MM.1S (cell line): ENCODE measurements at regions not wholly inside any gene's neighbourhood (a gene's known extent, or its start where the extent isn't known, plus 50 kb on each side); places are given as distances from the start of the nearest gene placed in this dataset.

Experiments used
- DNase-seq: peaks from one replicate; pipeline ENCODE4 v3.0.0-alpha.2; 2015
- H2AFZ ChIP-seq: fragments of 300-600 bp; sonication (generic); 2 replicates; pipeline ENCODE4 v1.6.0; 2016; ENCODE audit warnings: antibody characterized with exemption, low read length
- H3F3A ChIP-seq: fragments of 300-600 bp; sonication (generic); 2 replicates; pipeline ENCODE4 v1.6.1; 2016; ENCODE audit warnings: mild to moderate bottlenecking, antibody characterized with exemption, low read length, moderate library complexity, mixed read lengths; ENCODE audit not compliant: insufficient read depth
- H3K27ac ChIP-seq: fragments of 300-600 bp; sonication (generic); 2 replicates; pipeline ENCODE4 v1.5.1; 2016; ENCODE audit warnings: mild to moderate bottlenecking, low read length
- H3K27me3 ChIP-seq: fragments of 300-600 bp; sonication (generic); replicated peaks from 2 replicates; pipeline ENCODE4 v1.6.0; 2016; ENCODE audit warnings: low read length; ENCODE audit not compliant: insufficient read depth
- H3K36me3 ChIP-seq: fragments of 300-600 bp; sonication (generic); replicated peaks from 2 replicates; pipeline ENCODE4 v1.6.1; 2016; ENCODE audit warnings: mild to moderate bottlenecking, low read length, mixed read lengths; ENCODE audit not compliant: insufficient read depth
- H3K4me1 ChIP-seq: fragments of 300-600 bp; sonication (generic); 2 replicates; pipeline ENCODE4 v1.6.1; 2016; ENCODE audit warnings: low read length, mixed read lengths
- H3K4me2 ChIP-seq: fragments of 300-600 bp; sonication (generic); 2 replicates; pipeline ENCODE4 v1.6.0; 2016; ENCODE audit warnings: low read depth, low read length
- H3K4me3 ChIP-seq: fragments of 300-600 bp; sonication (generic); 2 replicates; pipeline ENCODE4 v1.5.1; 2016; ENCODE audit warnings: low read length, mixed read lengths
- H3K79me2 ChIP-seq: fragments of 300-600 bp; sonication (generic); 2 replicates; pipeline ENCODE4 v1.6.1; 2016; ENCODE audit warnings: mixed run types, low read length, mixed read lengths
- H3K9ac ChIP-seq: fragments of 300-600 bp; sonication (generic); 2 replicates; pipeline ENCODE4 v1.6.1; 2016; ENCODE audit warnings: low read length, mixed read lengths
- H3K9me2 ChIP-seq: fragments of 300-600 bp; sonication (generic); replicated peaks from 2 replicates; pipeline ENCODE4 v1.6.1; 2016; ENCODE audit warnings: mild to moderate bottlenecking, low read length, mixed read lengths; ENCODE audit not compliant: insufficient read depth
- H3K9me3 ChIP-seq: fragments of 300-600 bp; sonication (generic); replicated peaks from 2 replicates; pipeline ENCODE4 v1.6.1; 2016; ENCODE audit warnings: mild to moderate bottlenecking, low read length, mixed read lengths; ENCODE audit not compliant: insufficient read depth
- H4K20me1 ChIP-seq: fragments of 300-600 bp; sonication (generic); 2 replicates; pipeline ENCODE4 v1.6.1; 2016; ENCODE audit warnings: mild to moderate bottlenecking, low read length, moderate library complexity, mixed read lengths; ENCODE audit not compliant: insufficient read depth
- EZH2 ChIP-seq: fragments of 300-600 bp; sonication (generic); optimal IDR thresholded peaks from 2 replicates; pipeline ENCODE3; 2017; ENCODE audit warnings: low read depth, mild to moderate bottlenecking, antibody characterized with exemption, low read length, mixed read lengths
- EZH2phosphoT487 ChIP-seq: fragments of 300-600 bp; sonication (generic); IDR thresholded peaks from 2 replicates; pipeline ENCODE4 v1.6.1; 2018; ENCODE audit warnings: antibody characterized with exemption, low read length
- TF ChIP-seq, protein P1 (sequence below): fragments of 300-600 bp; sonication (generic); IDR thresholded peaks from 2 replicates; pipeline ENCODE4 v1.5.1; 2016; ENCODE audit warnings: antibody characterized with exemption, low read length, mixed read lengths

DNA sequence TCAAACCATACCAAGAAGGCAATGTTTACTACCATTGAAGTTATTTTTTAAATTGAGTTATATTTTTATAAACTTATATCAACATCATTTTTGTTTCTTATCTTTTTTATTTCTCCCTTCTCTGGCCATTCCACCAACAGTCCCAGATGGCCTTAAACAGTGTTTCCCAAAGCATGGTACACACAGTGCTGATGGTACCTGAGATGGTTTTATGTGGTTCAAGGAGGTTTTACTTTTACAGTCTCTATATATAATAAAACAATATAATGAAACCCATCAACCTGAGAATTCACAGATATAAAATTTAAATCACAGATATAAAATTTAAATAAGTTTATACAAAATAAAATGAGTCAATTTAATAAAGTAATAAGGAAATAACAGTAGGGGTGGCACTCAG lies 65.1 kb upstream of the MSTN start:
- H4K20me1 ChIP-seq, result no peaks in the 10 kb centered on the region
- H3K27ac ChIP-seq, result no peak overlapping the region
- no peak overlapping the region for H3K9ac ChIP-seq
- no peaks in the 10 kb centered on the region for H3F3A ChIP-seq
- H3K4me1 ChIP-seq, result no peaks in the 10 kb centered on the region
- H3K9me3 ChIP-seq, result no peaks in the 10 kb centered on the region
- TF ChIP-seq EZH2, result no peak
- TF ChIP-seq, protein P1, sequence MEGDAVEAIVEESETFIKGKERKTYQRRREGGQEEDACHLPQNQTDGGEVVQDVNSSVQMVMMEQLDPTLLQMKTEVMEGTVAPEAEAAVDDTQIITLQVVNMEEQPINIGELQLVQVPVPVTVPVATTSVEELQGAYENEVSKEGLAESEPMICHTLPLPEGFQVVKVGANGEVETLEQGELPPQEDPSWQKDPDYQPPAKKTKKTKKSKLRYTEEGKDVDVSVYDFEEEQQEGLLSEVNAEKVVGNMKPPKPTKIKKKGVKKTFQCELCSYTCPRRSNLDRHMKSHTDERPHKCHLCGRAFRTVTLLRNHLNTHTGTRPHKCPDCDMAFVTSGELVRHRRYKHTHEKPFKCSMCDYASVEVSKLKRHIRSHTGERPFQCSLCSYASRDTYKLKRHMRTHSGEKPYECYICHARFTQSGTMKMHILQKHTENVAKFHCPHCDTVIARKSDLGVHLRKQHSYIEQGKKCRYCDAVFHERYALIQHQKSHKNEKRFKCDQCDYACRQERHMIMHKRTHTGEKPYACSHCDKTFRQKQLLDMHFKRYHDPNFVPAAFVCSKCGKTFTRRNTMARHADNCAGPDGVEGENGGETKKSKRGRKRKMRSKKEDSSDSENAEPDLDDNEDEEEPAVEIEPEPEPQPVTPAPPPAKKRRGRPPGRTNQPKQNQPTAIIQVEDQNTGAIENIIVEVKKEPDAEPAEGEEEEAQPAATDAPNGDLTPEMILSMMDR, result no peak
- TF ChIP-seq EZH2phosphoT487, result no peak
- H3K36me3 ChIP-seq, result no peaks in the 10 kb centered on the region
- no peak for DNase-seq
- no peaks in the 10 kb centered on the region for H3K9me2 ChIP-seq
- H2AFZ ChIP-seq, result no peak overlapping the region
- no peak overlapping the region for H3K4me2 ChIP-seq
- no peak overlapping the region for H3K4me3 ChIP-seq
- no peaks in the 10 kb centered on the region for H3K79me2 ChIP-seq
- H3K27me3 ChIP-seq, result no peaks in the 10 kb centered on the region

DNA sequence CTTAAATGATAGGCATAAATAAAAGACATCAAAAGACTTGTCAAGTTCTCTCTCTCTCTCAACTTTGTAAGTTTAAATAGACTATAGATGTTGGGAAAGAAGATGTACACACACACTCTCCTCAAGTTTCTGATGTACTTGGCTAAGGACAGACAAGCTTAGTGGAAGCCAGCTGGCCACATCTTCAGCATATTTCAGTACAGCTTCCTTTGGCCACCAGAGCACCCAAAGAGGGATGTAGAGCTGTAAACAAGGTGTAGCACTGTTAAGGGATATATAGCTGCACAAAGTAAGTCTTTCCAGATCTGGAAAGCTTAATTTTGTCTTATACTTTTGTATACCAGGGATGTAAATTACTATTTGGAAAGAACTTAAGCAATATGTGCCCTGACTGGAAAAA lies 64.3 kb upstream of the MSTN start:
- H3K9ac ChIP-seq, result no peak overlapping the region
- H3K27ac ChIP-seq, result no peak overlapping the region
- no peak overlapping the region for H3K4me3 ChIP-seq
- no peaks in the 10 kb centered on the region for H4K20me1 ChIP-seq
- no peaks in the 10 kb centered on the region; the same call in 1 of the 2 replicates for H3K4me1 ChIP-seq
- TF ChIP-seq, protein P1, result no peak
- no peak for TF ChIP-seq EZH2
- TF ChIP-seq EZH2phosphoT487, result no peak
- H3K79me2 ChIP-seq, result no peaks in the 10 kb centered on the region
- no peaks in the 10 kb centered on the region for H3K27me3 ChIP-seq
- H2AFZ ChIP-seq, result no peak overlapping the region
- no peaks in the 10 kb centered on the region for H3K36me3 ChIP-seq
- no peaks in the 10 kb centered on the region for H3F3A ChIP-seq
- no peaks in the 10 kb centered on the region for H3K9me2 ChIP-seq
- no peak overlapping the region for H3K4me2 ChIP-seq
- H3K9me3 ChIP-seq, result no peaks in the 10 kb centered on the region
- no peak for DNase-seq

DNA sequence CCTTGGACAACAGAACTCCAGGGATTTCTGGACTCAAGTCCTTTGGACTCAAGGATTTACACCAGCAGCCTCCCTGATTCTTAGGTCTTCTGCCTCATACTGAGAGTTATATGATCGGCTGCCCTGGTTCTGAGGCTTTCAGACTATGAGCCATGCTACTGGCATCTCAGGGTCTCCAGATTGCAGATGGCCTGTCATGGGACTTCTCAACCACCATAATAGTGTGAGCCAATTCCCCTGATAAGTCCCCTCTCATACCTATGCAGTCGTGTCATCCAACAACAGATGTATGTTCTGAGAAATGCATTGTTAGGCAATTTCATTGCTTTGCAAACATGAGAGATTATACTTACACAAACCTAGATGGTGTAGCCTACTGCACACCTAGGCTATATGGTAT lies 61.4 kb upstream of the MSTN start:
- Histone ChIP-seq H2AFZ (no peak overlapping the region), H3K9me3 (no peaks in the 10 kb centered on the region), H3K4me1 (no peaks in the 10 kb centered on the region; the same call in 1 of the 2 replicates), H3K9me2 (no peaks in the 10 kb centered on the region), H3K4me2 (no peak overlapping the region), H4K20me1 (no peaks in the 10 kb centered on the region), H3K27me3 (no peaks in the 10 kb centered on the region), H3K36me3 (no peaks in the 10 kb centered on the region), H3F3A (no peaks in the 10 kb centered on the region), H3K79me2 (no peaks in the 10 kb centered on the region), H3K4me3 (no peak overlapping the region), H3K27ac (no peak overlapping the region), H3K9ac (no peak overlapping the region)
- no peak for DNase-seq
- no peak for TF ChIP-seq EZH2phosphoT487
- no peak for TF ChIP-seq EZH2
- TF ChIP-seq, protein P1, result no peak

DNA sequence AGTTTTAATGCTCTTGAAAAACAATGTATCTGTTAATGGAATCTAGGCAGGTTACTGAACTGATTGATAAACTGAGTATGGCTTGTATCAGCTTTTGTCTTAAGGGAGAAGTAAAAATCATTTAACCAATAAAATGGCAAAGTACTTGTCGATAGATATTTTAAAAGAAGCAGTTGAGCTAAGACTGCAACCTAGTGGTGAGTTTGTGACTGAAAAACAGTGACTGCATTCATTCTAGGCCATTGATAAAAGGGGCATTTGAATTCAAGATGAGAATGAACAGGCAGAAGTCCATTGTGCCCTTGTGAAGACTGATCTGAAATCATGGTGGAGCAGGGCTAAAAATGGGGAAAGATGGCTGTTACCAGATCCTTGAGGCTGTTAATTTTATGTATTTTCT lies 59.4 kb upstream of the MSTN start:
- Histone ChIP-seq H2AFZ (peak overlapping the region; percentile 33; the same call in 1 of the 2 replicates), H3K9me3 (no peaks in the 10 kb centered on the region), H3F3A (no peaks in the 10 kb centered on the region), H3K9me2 (no peaks in the 10 kb centered on the region), H3K9ac (no peak overlapping the region), H3K79me2 (no peaks in the 10 kb centered on the region), H3K4me3 (no peak overlapping the region), H3K4me2 (peak overlapping the region; percentile 17; the same call in 1 of the 2 replicates), H4K20me1 (no peaks in the 10 kb centered on the region), H3K27me3 (no peaks in the 10 kb centered on the region), H3K36me3 (no peaks in the 10 kb centered on the region), H3K27ac (no peak overlapping the region), H3K4me1 (no peaks in the 10 kb centered on the region; the same call in 1 of the 2 replicates)
- TF ChIP-seq, protein P1, result peak; percentile 56
- TF ChIP-seq EZH2, result no peak
- no peak for TF ChIP-seq EZH2phosphoT487
- DNase-seq, result peak; percentile 18
